Liver (tissue), 8 donors: ENCODE measurements at regions not wholly inside any gene's neighbourhood (a gene's known extent, or its start where the extent isn't known, plus 50 kb on each side); places are given as distances from the start of the nearest gene placed in this dataset.

ENCODE experiments used
- DNase-seq: peaks from one replicate; pipeline ENCODE4 v3.0.0-alpha.2; 2017; ENCODE audit warnings: low spot score
- H3K27ac ChIP-seq, 2 donors: one replicate each; pipeline ENCODE4 v1.7.0; 2013; ENCODE audit warnings: inconsistent platforms in 2 of 2, low read length in 2 of 2, control low read depth in 1 of 2, low read depth in 1 of 2, mild to moderate bottlenecking in 1 of 2
- H3K27me3 ChIP-seq, 4 donors: one replicate each; pipeline versions ENCODE4 v1.6.1 to v1.7.0; 2013; ENCODE audit warnings: low read length in 3 of 4, inconsistent platforms in 1 of 4, mild to moderate bottlenecking in 1 of 4, moderate library complexity in 1 of 4; ENCODE audit not compliant: control insufficient read depth in 4 of 4, insufficient read depth in 4 of 4
- H3K36me3 ChIP-seq, 4 donors: one replicate each; pipeline versions ENCODE4 v1.6.1 to v1.7.0; 2013; ENCODE audit warnings: low read length in 3 of 4, mild to moderate bottlenecking in 3 of 4, low read depth in 1 of 4, moderate library complexity in 1 of 4; ENCODE audit not compliant: control insufficient read depth in 4 of 4, insufficient read depth in 3 of 4
- H3K4me1 ChIP-seq, 4 donors: one replicate each; pipeline versions ENCODE4 v1.6.1 to v1.7.0; 2013; ENCODE audit warnings: low read length in 3 of 4, mild to moderate bottlenecking in 3 of 4, moderate library complexity in 1 of 4; ENCODE audit not compliant: control insufficient read depth in 4 of 4, insufficient read depth in 4 of 4
- H3K4me3 ChIP-seq, 3 donors: one replicate each; pipeline versions ENCODE4 v1.6.1 to v1.7.0; 2013; ENCODE audit warnings: low read length in 3 of 3, control low read depth in 1 of 3, low read depth in 1 of 3, mild to moderate bottlenecking in 1 of 3
- H3K9ac ChIP-seq, 2 donors: one replicate each; pipeline ENCODE4 v1.7.0; 2013; ENCODE audit warnings: low read length in 2 of 2, mild to moderate bottlenecking in 2 of 2, moderate library complexity in 2 of 2, control low read depth in 1 of 2, low read depth in 1 of 2
- H3K9me3 ChIP-seq, 4 donors: one replicate each; pipeline versions ENCODE4 v1.6.1 to v1.7.0; 2013; ENCODE audit warnings: low read length in 3 of 4; ENCODE audit not compliant: control insufficient read depth in 4 of 4
- ATF3 ChIP-seq: IDR thresholded peaks from 2 replicates; pipeline ENCODE4 v1.6.1; 2016; ENCODE audit warnings: antibody characterized with exemption
- CTCF ChIP-seq: fragments of 150-350 bp; IDR thresholded peaks from 2 replicates; pipeline ENCODE4 v1.5.1; 2017; ENCODE audit warnings: improper control_type of control experiment, low read depth, low read length; ENCODE audit not compliant: missing input control
- EGR1 ChIP-seq, 2 donors: IDR thresholded peaks; 2 replicates each; pipeline ENCODE4 v1.6.1; 2016 to 2018; ENCODE audit warnings: antibody characterized with exemption in 2 of 2, low read depth in 2 of 2
- FOXA1 ChIP-seq: IDR thresholded peaks from 2 replicates; pipeline ENCODE4 v1.6.1; 2016; ENCODE audit warnings: antibody characterized with exemption
- FOXA2 ChIP-seq: IDR thresholded peaks from 2 replicates; pipeline ENCODE4 v1.6.1; 2016; ENCODE audit warnings: antibody characterized with exemption
- GABPA ChIP-seq, 2 donors: IDR thresholded peaks in 1 of 2; conservative IDR thresholded peaks in 1 of 2; 2 replicates each; pipeline ENCODE4 v1.6.1; 2016; ENCODE audit warnings: antibody characterized with exemption in 2 of 2, mild to moderate bottlenecking in 1 of 2, moderate library complexity in 1 of 2
- HNF4A ChIP-seq, 2 donors: conservative IDR thresholded peaks; 2 replicates each; pipeline ENCODE4 v1.6.1; 2016; ENCODE audit warnings: antibody characterized with exemption in 2 of 2, mild to moderate bottlenecking in 2 of 2
- HNF4G ChIP-seq: IDR thresholded peaks from 2 replicates; pipeline ENCODE4 v1.6.1; 2016; ENCODE audit warnings: antibody characterized with exemption
- JUND ChIP-seq, 2 donors: IDR thresholded peaks; 2 replicates each; pipeline ENCODE4 v1.6.1; 2016; ENCODE audit warnings: antibody characterized with exemption in 2 of 2
- MAX ChIP-seq: IDR thresholded peaks from 2 replicates; pipeline ENCODE4 v1.6.1; 2016; ENCODE audit warnings: antibody characterized with exemption
- NR2F2 ChIP-seq: IDR thresholded peaks from 2 replicates; pipeline ENCODE4 v1.6.1; 2016; ENCODE audit warnings: antibody characterized with exemption
- RAD21 ChIP-seq, 2 donors: IDR thresholded peaks; 2 replicates each; pipeline ENCODE4 v1.6.1; 2016; ENCODE audit warnings: antibody characterized with exemption in 2 of 2, mild to moderate bottlenecking in 2 of 2
- REST ChIP-seq: IDR thresholded peaks from 2 replicates; pipeline ENCODE4 v1.6.1; 2016; ENCODE audit warnings: antibody characterized with exemption, mild to moderate bottlenecking
- RXRA ChIP-seq, 2 donors: IDR thresholded peaks; 2 replicates each; pipeline ENCODE4 v1.6.1; 2017 to 2018; ENCODE audit warnings: antibody characterized with exemption in 2 of 2, mild to moderate bottlenecking in 1 of 2
- SP1 ChIP-seq: IDR thresholded peaks from 2 replicates; pipeline ENCODE4 v1.6.1; 2018; ENCODE audit warnings: antibody characterized with exemption, mild to moderate bottlenecking
- TAF1 ChIP-seq: conservative IDR thresholded peaks from 2 replicates; pipeline ENCODE4 v1.6.1; 2016; ENCODE audit warnings: antibody characterized with exemption, mild to moderate bottlenecking
- ZBTB33 ChIP-seq: IDR thresholded peaks from 2 replicates; pipeline ENCODE4 v1.6.1; 2016; ENCODE audit warnings: antibody characterized with exemption
- WGBS: extraction: QIAGEN DNeasy Blood & Tissue Kit; methylation state at CpG from one replicate; pipeline ENCODE4 v1.1.7; 2013; 5-methylcytosine and 5-hydroxymethylcytosine counted together
- donor health status: healthy.
- donor health status: healthy.
- donor health status: healthy.
- donor health status: healthy.
- donor health status: healthy.

- TF ChIP-seq TAF1 (no peak), EGR1 (IDR thresholded peaks at IDR 0.05; ENCODE audit: low read depth in 2 of 2) (no peak), MAX (no peak), NR2F2 (no peak), CTCF (no peak), ATF3 (no peak), REST (no peak), HNF4G (no peak), HNF4A (conservative IDR thresholded peaks at IDR 0.05) (no peak), JUND (IDR thresholded peaks at IDR 0.05) (no peak), SP1 (no peak), FOXA2 (no peak), GABPA (IDR thresholded peaks at IDR 0.05 in 1 of 2, conservative IDR thresholded peaks at IDR 0.05 in 1 of 2) (no peak), FOXA1 (no peak), RXRA (IDR thresholded peaks at IDR 0.05) (no peak), ZBTB33 (no peak), RAD21 (IDR thresholded peaks at IDR 0.05) (no peak)
- peaks cover 0 to 5% (median 2%) of the 10 kb centered on the region in 4 donors for H3K4me1 ChIP-seq
- 88% methylated on average over 4 of the region's 4 CpGs for WGBS
- no peak overlapping the region for H3K4me3 ChIP-seq
- DNase-seq, result no peak
- no peak overlapping the region for H3K9ac ChIP-seq
- peaks cover 0 to 8% (median 4%) of the 10 kb centered on the region in 4 donors for H3K27me3 ChIP-seq
- H3K9me3 ChIP-seq, result no peaks in the 10 kb centered on the region
- H3K36me3 ChIP-seq, result no peaks in the 10 kb centered on the region
- no peak overlapping the region for H3K27ac ChIP-seq
Observed at GRCh38 chr17:73947966-73948355, 255.5 kb upstream of the RPL38 start.
